Kasumi-1 (cell line): ENCODE measurements at regions not wholly inside any gene's neighbourhood (a gene's known extent, or its start where the extent isn't known, plus 50 kb on each side); places are given as distances from the start of the nearest gene placed in this dataset.
"Not testable (repeated sequence)": the region's sequence is repeated elsewhere in the genome, so short reads cannot be mapped to it uniquely, and the experiment has no call there.

Source experiments
- DNase-seq, 2 experiments: peaks; one replicate each; lab custom pipeline; 2025; lab: John Stamatoyannopoulos, UW

GRCh38 chr17:70938336-70938735, 769.0 kb downstream of the KCNJ2 start:
- DNase-seq, result no peak

- no peak for DNase-seq
These were observed 776.1 kb downstream of the KCNJ2 start for GRCh38 chr17:70945386-70945785.

DNA sequence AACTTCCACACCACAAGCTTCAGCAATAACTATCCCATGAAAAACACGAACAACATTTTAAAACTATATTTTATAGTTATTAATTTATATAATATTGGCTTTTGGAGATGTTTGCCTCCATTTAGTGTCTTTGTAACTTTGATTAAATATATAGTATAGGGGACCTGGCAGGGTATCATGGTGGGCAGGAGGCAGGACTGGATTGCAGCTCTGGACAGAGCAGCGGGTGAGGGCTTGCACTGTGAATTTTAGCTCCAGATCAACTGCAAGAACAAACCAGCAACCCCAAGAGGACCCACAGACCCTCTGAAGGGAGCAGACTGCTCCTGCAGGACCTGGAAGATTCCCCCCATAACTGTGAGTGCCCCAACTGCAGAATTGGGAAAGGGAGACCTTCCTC, 777.9 kb downstream of the KCNJ2 start:
- no peak for DNase-seq

DNA sequence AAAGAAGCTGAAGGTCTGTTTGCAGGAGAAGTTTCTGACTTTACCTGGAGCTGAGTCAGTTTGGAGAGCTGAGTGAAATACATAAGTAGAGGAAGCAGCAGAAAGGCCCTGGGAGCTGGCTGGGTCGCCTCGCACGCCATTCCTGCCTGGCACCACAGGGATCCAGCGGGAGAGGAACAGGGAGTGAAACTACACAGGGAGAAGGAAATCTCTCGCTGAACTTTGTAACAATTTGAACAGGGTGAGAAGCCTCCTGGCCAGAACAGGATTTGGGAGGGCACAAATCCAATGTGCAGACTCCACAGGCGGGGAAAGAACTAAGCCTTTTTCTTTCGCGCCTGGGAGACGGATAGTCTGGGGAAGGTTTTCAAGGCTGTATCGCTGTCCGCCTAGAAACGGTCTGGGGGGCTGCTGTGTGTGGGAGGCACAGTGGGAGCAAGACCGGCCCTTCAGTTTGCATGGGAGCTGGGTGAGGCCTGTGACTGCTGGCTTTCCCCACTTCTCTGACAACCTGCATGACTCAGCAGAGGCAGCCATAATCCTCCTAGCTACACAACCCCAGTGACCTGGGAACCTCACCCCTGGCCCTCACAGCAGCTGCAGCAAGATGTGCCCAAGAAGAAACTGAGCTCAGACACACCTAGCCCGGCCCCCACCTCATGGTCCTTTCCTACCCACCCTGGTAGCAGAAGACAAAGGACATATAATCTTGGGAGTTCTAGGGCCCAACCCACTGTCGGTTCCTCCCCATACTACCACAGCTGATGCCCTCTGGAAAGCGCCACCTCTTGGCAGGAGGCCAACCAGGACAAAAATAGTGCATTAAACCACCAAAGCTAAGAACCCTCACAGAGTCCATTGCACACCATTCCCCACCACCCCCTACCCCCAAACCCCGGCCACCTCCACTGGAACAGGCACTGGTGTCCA, 778.6 kb downstream of the KCNJ2 start:
- DNase-seq, result no peak

DNA sequence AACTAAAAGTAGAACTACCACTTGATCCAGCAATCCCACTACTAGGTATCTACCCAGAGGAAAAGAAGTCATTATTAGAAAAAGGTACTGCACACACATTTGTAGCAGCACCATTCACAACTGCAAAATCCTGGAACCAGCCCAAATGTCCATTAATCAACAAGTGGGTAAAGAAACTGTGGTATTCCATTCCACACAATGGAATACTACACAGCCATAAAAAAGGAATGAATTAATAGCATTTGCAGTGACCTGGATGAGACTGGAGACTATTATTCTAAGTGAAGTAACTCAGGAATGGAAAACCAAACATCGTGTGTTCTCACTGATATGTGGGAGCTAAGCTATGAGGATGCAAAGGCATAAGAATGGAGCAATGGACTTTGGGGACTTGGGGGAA, 783.8 kb downstream of the KCNJ2 start:
- not testable (repeated sequence) for DNase-seq

GRCh38 chr17:70955441-70955840, 786.1 kb downstream of the KCNJ2 start:
- no peak for DNase-seq

DNA sequence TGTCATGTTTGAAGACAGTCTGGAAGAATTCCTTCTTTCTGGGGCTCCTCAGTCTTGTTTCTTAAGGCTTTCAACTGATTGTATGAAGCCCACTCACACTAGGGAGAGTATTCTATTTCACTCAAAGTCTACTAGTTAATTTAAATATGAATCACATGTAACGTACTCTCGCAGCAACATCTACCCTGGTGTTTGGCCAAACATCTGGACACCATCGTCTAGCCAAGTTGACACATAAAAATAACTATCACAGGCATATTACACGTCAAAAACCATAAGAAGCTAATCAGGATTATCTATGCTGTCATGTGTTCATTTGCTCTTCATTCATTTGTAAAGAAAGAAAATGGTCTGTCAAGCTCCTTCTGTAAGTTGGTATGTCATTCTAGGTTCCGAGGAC, 787.4 kb downstream of the KCNJ2 start:
- no peak for DNase-seq

GRCh38 chr17:70961341-70961740, 792.0 kb downstream of the KCNJ2 start:
- no peak for DNase-seq

GRCh38 chr17:70968302-70968701, 799.0 kb downstream of the KCNJ2 start:
- DNase-seq, result no peak

- no peak for DNase-seq
These were observed 800.2 kb downstream of the KCNJ2 start for GRCh38 chr17:70969521-70970034.

- DNase-seq, result no peak
These were observed 807.1 kb downstream of the KCNJ2 start for GRCh38 chr17:70976447-70976846.

DNA sequence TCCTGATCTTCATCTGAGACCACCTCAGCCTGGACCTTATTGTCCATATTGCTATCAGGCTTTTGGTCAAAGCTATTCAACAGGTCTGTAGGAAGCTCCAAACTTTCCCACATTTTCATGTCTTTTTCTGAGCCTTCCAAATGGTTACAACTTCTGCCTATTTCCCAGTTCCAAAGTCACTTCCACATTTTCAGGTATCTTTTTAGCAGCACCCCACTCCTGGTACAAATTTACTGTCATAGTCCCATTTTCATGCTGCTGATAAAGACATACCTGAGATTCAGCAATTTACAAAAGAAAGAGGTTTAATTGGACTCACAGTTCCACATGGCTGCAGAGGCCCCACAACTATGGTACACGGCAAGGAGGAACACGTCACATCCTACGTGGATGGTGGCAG, 815.5 kb downstream of the KCNJ2 start:
- DNase-seq, result no peak

DNA sequence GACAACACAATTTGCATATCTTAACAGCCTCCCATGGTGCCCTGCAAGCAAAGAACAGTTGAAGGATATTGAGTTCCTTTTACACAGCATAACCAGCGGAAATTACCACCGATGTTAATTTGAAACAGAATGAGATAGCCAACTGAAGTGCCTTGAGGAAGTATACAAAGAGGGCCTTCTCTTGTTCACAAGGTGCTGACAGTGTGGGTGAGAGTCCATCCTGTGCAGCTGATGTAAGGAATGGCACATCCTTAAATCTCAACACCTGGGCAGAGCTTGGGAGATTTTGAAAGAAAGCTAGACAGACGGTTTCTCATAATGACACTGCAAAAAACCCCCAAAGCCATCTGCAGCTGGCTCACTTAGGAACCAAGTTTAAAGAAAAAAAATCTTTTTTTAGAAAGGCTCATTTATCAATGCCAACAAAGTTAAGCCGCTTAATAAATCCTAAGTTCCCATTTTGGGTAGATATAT, 818.6 kb downstream of the KCNJ2 start:
- no peak for DNase-seq

DNA sequence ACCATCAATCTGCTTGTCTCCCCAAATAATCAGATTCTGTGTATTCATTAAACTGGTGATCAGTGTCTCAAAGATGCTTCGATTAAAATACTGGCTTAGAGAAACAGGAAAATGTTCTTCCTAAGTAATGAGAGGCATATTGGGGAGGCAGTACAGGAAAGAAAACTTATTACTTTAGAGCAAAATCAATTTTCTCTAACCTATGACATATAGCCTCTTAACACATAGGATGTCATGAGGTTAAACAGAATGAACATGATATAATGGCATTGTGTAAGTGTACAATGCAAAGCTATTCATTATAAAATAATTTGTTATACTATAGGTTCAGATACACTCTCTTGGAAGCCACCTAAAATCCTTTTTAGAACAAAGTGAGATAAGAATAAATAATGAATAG, 819.3 kb downstream of the KCNJ2 start:
- no peak for DNase-seq

DNA sequence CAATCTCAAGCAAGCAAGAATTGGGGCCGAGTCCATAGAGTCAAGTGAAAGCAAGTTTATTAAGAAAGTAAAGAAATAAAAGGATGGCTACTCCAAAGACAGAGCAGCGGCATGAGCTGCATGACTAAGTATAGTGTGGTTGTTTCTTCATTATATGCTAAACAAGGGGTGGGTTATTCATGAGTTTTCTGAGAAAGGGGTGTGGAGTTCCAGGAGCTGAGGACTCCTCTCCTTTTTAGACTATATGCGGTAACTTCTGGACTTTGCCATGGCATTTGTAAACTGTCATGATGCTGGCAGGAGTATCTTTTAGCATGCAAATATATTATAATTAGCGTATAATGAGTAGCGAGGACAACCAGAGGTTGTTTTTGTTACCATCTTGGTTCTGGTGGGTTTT, 819.9 kb downstream of the KCNJ2 start:
- no peak for DNase-seq

DNA sequence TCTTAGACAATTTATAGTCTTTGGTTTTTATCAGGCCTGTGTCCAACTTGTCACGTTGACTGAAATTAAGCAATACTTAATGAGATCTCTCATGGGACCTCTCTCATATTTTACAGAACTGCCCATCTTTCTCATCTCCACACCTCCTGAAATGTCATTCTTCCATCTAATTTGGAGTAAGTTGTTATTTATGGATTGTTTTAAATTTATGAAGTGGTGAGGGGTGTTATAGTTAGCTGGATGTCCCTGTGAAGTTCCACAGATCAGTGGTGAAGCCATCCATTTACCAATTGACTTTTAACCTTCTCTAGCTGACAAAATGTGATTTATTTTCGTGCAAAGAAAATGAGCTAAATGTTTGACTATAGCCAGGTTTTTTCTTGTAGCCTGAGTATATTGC, 824.9 kb downstream of the KCNJ2 start:
- no peak for DNase-seq

DNA sequence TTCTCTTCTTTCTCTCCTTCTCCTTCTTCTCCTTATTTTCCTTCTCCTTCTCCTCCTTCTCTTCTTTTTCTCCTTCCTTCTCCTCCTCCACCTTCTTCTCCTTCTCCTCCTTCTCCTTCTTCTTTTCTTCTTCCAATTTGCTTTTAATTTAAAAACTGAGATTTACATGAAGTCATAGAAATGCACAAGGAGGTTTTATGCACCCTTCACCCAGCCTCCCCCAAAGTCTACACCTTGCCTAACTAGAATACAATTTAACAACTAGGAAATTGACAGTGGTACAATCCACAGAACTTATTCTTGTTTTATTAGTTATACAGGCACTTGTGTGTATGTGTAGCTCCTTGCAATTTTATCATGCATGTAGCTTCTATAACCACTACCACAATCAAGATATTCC, 826.7 kb downstream of the KCNJ2 start:
- DNase-seq, result no peak

GRCh38 chr17:71003736-71004135, 834.4 kb downstream of the KCNJ2 start:
- DNase-seq, result no peak

DNA sequence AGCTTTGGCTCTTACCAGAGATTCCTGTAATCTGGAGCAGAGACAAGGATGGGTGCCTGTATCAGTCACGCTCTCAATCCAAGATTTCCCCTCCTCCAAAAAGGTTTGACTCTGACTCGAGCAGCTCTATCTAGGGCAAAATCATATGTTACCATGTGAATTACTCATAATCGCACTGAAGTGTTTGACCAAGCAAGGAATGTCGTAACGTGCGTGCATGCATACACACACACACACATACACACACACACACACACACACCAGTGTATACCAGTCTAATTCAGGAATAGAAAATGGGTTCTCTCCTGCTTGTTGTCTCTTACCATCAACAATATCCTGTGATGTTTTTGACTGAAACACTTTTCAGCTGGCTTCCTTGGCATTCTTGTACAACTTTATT, 835.1 kb downstream of the KCNJ2 start:
- DNase-seq, result no peak

DNA sequence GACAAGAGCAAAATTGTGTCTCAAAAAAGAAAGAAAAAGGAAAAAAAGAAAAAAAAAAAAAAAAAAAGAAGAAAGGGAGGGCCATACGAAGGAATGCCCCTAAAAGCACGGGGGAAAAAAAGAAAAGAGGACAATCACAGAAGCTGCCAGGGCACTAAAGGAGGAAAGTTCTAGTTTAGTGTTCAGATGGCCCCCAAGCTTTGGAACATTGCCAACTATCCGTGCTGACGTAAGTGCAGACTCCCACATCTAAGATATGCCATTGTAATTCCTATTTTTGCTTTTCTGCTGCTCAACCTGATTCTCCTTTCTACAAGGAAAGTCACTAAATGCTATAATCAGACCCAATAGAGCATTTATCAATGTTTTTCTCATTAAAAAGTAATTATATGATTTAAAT, 842.1 kb downstream of the KCNJ2 start:
- DNase-seq, result no peak

- no peak for DNase-seq
These were observed 850.4 kb downstream of the KCNJ2 start for GRCh38 chr17:71019699-71020098.

- no peak for DNase-seq
These were observed 853.4 kb downstream of the KCNJ2 start for GRCh38 chr17:71022758-71023157.

- no peak for DNase-seq
These were observed 854.1 kb downstream of the KCNJ2 start for GRCh38 chr17:71023249-71024030.
